Thyroid gland (tissue), 4 donors: ENCODE measurements at regions not wholly inside any gene's neighbourhood (a gene's known extent, or its start where the extent isn't known, plus 50 kb on each side); places are given as distances from the start of the nearest gene placed in this dataset.

Experiments used
- POLR2A ChIP-seq, 2 donors: fragments of 450-650 bp; IDR thresholded peaks; one replicate each; pipeline ENCODE4 v1.6.1; 2017; ENCODE audit warnings: antibody characterized with exemption in 2 of 2, mild to moderate bottlenecking in 2 of 2, moderate library complexity in 1 of 2
- TF ChIP-seq, protein P1 (sequence below), 6 experiments: fragments of 200-600 bp in 3 of 6; fragments of 450-650 bp in 3 of 6; sonication (generic) in 3 of 6; IDR thresholded peaks; one replicate each; pipeline ENCODE4 v1.5.1; 2016 to 2019; ENCODE audit warnings: antibody characterized with exemption in 6 of 6, mild to moderate bottlenecking in 2 of 6, inconsistent platforms in 1 of 6, moderate library complexity in 1 of 6

DNA sequence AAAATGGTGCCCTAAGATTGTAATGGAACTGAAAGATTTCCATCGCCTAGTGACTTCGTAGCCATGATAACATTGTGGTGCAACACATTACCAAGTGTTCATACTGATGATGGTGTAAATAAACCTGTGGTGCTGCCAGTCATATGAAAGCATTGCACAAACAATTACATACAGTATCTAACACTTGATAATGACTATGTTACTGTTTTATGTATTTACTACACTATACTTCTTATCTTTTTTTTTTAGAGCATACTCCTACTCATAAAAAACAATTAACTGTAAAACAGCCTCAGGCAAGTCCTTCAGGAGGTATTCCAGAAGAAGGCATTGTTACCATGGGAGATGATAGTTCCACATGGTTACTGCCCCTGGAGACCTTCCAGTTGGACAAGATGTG, 152.7 kb upstream of the EDNRA start:
- TF ChIP-seq, protein P1, sequence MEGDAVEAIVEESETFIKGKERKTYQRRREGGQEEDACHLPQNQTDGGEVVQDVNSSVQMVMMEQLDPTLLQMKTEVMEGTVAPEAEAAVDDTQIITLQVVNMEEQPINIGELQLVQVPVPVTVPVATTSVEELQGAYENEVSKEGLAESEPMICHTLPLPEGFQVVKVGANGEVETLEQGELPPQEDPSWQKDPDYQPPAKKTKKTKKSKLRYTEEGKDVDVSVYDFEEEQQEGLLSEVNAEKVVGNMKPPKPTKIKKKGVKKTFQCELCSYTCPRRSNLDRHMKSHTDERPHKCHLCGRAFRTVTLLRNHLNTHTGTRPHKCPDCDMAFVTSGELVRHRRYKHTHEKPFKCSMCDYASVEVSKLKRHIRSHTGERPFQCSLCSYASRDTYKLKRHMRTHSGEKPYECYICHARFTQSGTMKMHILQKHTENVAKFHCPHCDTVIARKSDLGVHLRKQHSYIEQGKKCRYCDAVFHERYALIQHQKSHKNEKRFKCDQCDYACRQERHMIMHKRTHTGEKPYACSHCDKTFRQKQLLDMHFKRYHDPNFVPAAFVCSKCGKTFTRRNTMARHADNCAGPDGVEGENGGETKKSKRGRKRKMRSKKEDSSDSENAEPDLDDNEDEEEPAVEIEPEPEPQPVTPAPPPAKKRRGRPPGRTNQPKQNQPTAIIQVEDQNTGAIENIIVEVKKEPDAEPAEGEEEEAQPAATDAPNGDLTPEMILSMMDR (IDR thresholded peaks at IDR 0.05) = no peak
- no peak for TF ChIP-seq POLR2A (IDR thresholded peaks at IDR 0.05)
